Activated CD4-positive, alpha-beta T cell treated with anti-CD3 and anti-CD28 coated beads for 36 hours (primary cell): ENCODE measurements at regions not wholly inside any gene's neighbourhood (a gene's known extent, or its start where the extent isn't known, plus 50 kb on each side); places are given as distances from the start of the nearest gene placed in this dataset.
"Not testable (repeated sequence)": the region's sequence is repeated elsewhere in the genome, so short reads cannot be mapped to it uniquely, and the experiment has no call there.

ENCODE experiments used
- ATAC-seq: fragments of 200-7000 bp; cut with Tn5 transposase; one replicate; pipeline ENCODE4 v1.10.0; 2021; ENCODE audit warnings: mild to moderate bottlenecking, moderate library complexity
- CTCF ChIA-PET: fragments of 350-600 bp; sonication (Branson Sonifier 250); formaldehyde crosslinking; loops from one replicate; lab custom pipeline; 2021; ENCODE audit warnings: antibody characterized with exemption; lab: Charles Lee
- POLR2A ChIA-PET: fragments of 350-600 bp; sonication (Branson Sonifier 250); formaldehyde crosslinking; loops from one replicate; lab custom pipeline; 2021; ENCODE audit warnings: antibody characterized with exemption, inconsistent platforms; lab: Charles Lee
- DNase-seq: peaks from one replicate; pipeline ENCODE4 v3.0.0-alpha.2; 2020
- H3K27ac Mint-ChIP-seq: one replicate; pipeline ENCODE4 v1.8.0; 2021; ENCODE audit warnings: mixed read lengths
- H3K27me3 Mint-ChIP-seq: one replicate; pipeline ENCODE4 v1.8.0; 2021; ENCODE audit warnings: mixed read lengths
- H3K36me3 Mint-ChIP-seq: one replicate; pipeline ENCODE4 v1.8.0; 2021; ENCODE audit warnings: low read depth, mixed read lengths
- H3K4me1 Mint-ChIP-seq: one replicate; pipeline ENCODE4 v1.8.0; 2021; ENCODE audit warnings: mixed read lengths
- H3K4me3 Mint-ChIP-seq: one replicate; pipeline ENCODE4 v1.8.0; 2021; ENCODE audit warnings: mild to moderate bottlenecking, moderate library complexity, mixed read lengths
- H3K9me3 Mint-ChIP-seq: one replicate; pipeline ENCODE4 v1.8.0; 2021; ENCODE audit warnings: low read depth, mixed read lengths
- intact Hi-C, 2 experiments: fragments of 100-400 bp; cut with DNase I in 1 of 2; cut with micrococcal nuclease in 1 of 2; formaldehyde crosslinking; loops; one replicate each; pipeline versions ENCODE4 v1.14.2 to v1.15.1; 2022 to 2024; cut with DNase I, micrococcal nuclease

DNA sequence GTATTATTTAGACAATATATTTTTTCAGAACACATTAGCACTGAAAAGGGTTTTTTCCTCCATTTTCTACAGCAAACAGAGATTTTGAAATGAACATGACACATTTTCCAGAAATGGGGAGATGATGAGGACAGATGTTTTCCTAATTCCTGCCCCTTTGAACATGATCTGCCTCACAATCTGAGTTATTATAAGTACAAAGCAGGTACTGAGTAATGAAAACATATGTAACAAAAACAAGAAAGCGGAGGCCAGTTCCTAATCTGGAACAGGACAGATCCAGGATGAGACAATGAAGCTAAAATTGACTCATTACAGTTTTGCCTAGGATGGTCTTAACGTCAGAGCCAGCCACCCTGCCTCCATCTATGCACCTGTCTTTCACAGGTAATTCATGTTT is 642.8 kb upstream of the NR2F2 start:
- H3K9me3 Mint-ChIP-seq, result peaks cover 1% of the 10 kb centered on the region
- H3K36me3 Mint-ChIP-seq, result no peaks in the 10 kb centered on the region
- ATAC-seq, result no peak

DNA sequence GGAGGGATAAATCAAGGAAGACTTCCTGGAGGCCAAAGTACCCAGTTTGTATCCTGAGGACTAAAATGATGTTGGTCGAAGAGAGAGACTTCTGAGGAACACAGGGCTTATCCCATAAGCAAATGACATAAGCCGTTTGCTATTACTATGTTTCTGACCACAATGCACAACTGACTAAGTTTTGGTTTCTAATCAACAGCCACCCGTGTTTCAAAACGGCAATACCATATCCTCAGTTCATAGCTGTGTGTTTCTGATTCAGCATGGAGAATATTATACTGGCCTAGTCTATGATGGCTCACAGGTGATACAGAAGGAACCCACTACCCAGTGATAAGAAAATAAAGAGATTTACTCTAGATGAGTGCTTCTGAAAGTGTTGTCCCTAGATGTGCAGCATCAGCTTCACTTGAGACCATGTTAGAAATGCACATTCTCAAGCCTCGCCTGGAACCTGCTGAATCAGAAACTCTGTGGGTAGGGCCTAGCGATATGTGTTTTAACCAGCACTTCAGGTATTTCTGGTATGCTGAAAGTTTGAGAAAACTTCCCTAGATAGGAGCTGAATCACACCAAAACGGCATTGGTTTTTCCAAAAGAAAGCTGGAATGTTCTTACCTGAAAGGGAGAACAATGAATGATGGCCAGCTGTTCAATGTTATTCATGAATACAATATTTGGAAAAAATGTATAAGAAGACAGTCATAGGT is 639.7 kb upstream of the NR2F2 start:
- Mint-ChIP-seq H3K4me3 (no peak overlapping the region), H3K9me3 (peaks cover 17% of the 10 kb centered on the region), H3K4me1 (no peaks in the 10 kb centered on the region), H3K36me3 (no peaks in the 10 kb centered on the region), H3K27ac (no peak overlapping the region), H3K27me3 (peaks cover 5% of the 10 kb centered on the region)
- CTCF ChIA-PET, result no interaction called here
- DNase-seq (no peak), ATAC-seq (peak; percentile 26)
- POLR2A ChIA-PET, result no interaction called here
- intact Hi-C loops, result no loop called here

More for the DNA sequence above, 642.8 kb upstream of the NR2F2 start:
- CTCF ChIA-PET, result no interaction called here
- Mint-ChIP-seq H3K4me3 (no peak overlapping the region), H3K27ac (no peak overlapping the region), H3K27me3 (peaks cover 5% of the 10 kb centered on the region), H3K4me1 (no peaks in the 10 kb centered on the region)
- POLR2A ChIA-PET, result no interaction called here
- intact Hi-C loops, result no loop called here
- no peak for DNase-seq

DNA sequence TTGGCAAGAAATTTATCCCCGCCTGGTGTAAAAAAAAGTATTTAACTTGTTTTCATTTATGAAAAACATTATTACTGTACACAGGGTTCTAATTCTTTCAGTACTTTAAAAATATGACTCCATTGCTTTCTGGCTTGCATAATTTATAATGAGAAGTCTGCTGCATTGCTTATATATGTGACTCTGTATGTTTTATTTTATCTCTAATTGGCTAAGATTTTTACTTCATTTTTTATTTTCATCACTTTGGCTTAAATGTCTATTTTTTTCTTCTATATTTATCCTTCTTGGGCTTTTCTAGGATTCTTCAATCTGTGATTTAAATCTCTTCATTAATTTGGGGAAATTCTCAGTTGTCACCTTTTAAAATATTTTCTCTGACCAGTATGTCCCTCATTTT is 636.6 kb upstream of the NR2F2 start:
- Mint-ChIP-seq H3K4me3 (no peak overlapping the region), H3K4me1 (no peaks in the 10 kb centered on the region), H3K36me3 (no peaks in the 10 kb centered on the region), H3K9me3 (peaks cover 22% of the 10 kb centered on the region), H3K27me3 (peaks cover 2% of the 10 kb centered on the region), H3K27ac (no peak overlapping the region)
- intact Hi-C loops, result no loop called here
- ATAC-seq (no peak), DNase-seq (no peak)
- CTCF ChIA-PET, result no interaction called here
- POLR2A ChIA-PET, result no interaction called here

DNA sequence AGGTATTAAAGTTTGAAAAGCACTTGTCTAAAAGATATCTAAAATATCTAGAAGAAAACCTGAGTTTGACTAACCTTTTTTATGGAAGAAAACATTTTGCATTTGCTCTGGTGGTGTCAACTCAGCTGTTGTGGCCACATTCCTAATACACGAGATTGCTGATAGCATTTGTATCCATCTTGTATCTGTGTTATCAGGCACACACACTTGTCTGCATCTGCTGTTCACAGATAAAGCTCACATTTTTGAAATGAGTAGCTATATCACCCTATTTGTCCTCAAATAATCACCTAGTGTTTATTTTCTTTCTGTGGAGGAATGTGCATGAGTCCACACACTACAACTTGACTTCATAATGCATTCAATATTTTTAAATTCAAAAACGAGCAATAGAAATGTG is 632.3 kb upstream of the NR2F2 start:
- peaks cover 44% of the 10 kb centered on the region for H3K9me3 Mint-ChIP-seq
- no peak overlapping the region for H3K27ac Mint-ChIP-seq
- H3K36me3 Mint-ChIP-seq, result peaks cover 7% of the 10 kb centered on the region
- H3K27me3 Mint-ChIP-seq, result peaks cover 2% of the 10 kb centered on the region
- POLR2A ChIA-PET, result interaction anchor here (0.6 kb wide), 1 partner anchor 220 kb away, joined by 8 read pairs; no protein-coding TSS in a partner anchor
- ATAC-seq, result no peak
- CTCF ChIA-PET, result interaction anchor here (0.7 kb wide), 1 partner anchor 156 kb away, joined by 3 read pairs; no protein-coding TSS in a partner anchor
- DNase-seq, result no peak
- H3K4me3 Mint-ChIP-seq, result no peak overlapping the region
- H3K4me1 Mint-ChIP-seq, result no peaks in the 10 kb centered on the region
- intact Hi-C loops, result no loop called here

DNA sequence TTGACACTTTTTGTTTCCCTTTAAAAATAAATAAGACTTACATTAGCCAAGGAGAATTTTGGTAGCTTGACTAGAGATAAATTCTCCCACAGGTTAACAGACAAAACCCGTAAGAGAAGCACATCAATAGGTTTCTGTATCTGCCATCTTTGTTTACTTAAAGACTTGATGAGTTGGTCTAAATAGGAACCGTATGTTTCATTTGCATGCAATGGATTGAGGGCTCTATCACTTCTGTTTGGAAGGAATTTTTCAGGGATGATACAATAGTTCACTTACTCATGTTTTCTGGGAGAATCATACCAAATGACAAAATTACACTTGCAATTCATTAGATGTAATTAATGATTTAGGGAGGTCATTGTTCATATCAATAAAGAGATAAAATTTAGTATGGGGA is 631.5 kb upstream of the NR2F2 start:
- Mint-ChIP-seq H3K4me1 (no peaks in the 10 kb centered on the region), H3K27me3 (peaks cover 2% of the 10 kb centered on the region), H3K9me3 (peaks cover 40% of the 10 kb centered on the region), H3K36me3 (peaks cover 7% of the 10 kb centered on the region), H3K27ac (no peak overlapping the region), H3K4me3 (no peak overlapping the region)
- intact Hi-C loops, result no loop called here
- no peak for DNase-seq
- no peak for ATAC-seq
- ChIA-PET CTCF (no interaction called here), POLR2A (no interaction called here)

DNA sequence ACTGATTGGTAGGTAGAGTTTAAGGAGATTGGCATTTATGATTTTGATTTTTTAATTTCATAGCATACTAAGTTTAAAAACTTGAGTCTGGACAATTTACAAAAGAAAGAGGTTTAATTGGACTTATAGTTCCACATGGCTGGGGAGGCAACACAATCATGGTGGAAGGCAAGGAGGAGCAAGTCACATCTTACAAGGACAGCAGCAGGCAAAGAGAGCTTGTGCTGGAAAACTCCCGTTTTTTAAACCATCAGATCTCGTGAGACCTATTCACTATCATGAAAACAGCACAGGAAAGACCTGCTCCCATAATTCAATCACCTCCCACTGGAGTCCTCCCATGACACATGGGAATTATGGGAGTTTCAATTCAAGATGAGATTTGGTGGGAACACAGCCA is 630.9 kb upstream of the NR2F2 start:
- no peak for DNase-seq
- Mint-ChIP-seq H3K4me1 (no peaks in the 10 kb centered on the region), H3K4me3 (no peak overlapping the region)

DNA sequence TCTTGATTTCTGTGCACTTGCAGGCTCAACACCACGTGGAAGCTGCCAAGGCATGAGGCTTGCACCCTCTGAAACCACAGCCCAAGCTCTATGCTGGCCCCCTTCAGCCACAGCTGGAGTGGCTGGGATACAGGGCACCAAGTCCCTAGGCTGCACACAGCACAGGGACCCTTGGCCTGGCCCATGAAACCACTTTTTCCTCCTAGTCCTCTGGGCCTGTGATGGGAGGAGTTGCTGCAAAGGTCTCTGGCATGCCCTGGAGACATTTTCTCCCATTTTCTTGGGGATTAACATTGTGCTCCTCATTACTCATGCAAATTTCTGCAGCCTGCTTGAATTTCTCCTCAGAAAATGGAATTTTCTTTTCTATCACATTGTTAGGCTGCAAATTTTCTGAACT is 629.8 kb upstream of the NR2F2 start:
- DNase-seq, POLR2A ChIA-PET: not testable (repeated sequence)
- CTCF ChIA-PET, result interaction anchor here (0.6 kb wide), 1 partner anchor 107 kb away, joined by 3 read pairs; no protein-coding TSS in a partner anchor

More for the DNA sequence above, 630.9 kb upstream of the NR2F2 start:
- ChIA-PET CTCF (no interaction called here), POLR2A (no interaction called here)
- intact Hi-C loops, result no loop called here
- peaks cover 34% of the 10 kb centered on the region for H3K9me3 Mint-ChIP-seq
- H3K27ac Mint-ChIP-seq, result no peak overlapping the region
- H3K27me3 Mint-ChIP-seq, result peaks cover 2% of the 10 kb centered on the region
- peaks cover 7% of the 10 kb centered on the region for H3K36me3 Mint-ChIP-seq
- no peak for ATAC-seq

DNA sequence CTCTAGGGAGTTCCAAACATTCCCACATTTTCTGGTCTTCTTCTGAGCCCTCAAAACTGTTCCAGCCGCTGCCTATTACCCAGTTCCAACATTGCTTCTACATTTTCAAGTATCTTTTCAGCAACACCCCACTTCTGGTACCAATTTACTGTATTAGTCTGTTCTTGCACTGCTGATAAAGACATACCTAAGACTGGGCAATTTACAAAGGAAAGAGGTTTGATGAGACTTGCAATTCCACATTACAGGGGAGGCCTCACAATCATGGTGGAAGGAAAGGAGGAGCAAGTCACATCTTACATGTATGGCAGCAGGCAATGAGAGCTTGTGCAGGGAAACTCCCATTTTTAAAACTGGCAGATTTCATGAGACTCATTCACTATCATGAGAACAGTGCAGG is 629.1 kb upstream of the NR2F2 start:
- Mint-ChIP-seq H3K27ac (no peak overlapping the region), H3K27me3 (peaks cover 3% of the 10 kb centered on the region), H3K9me3 (peaks cover 29% of the 10 kb centered on the region), H3K4me1 (no peaks in the 10 kb centered on the region), H3K36me3 (peaks cover 7% of the 10 kb centered on the region), H3K4me3 (no peak overlapping the region)
- ATAC-seq, result no peak
- intact Hi-C loops, result no loop called here
- DNase-seq, result no peak
- CTCF ChIA-PET, result no interaction called here
- POLR2A ChIA-PET, result no interaction called here

More for the DNA sequence above, 629.8 kb upstream of the NR2F2 start:
- H3K36me3 Mint-ChIP-seq, H3K4me1 Mint-ChIP-seq, H3K27ac Mint-ChIP-seq, ATAC-seq, intact Hi-C loops, H3K4me3 Mint-ChIP-seq, H3K27me3 Mint-ChIP-seq: not testable (repeated sequence)
- peaks cover 29% of the 10 kb centered on the region for H3K9me3 Mint-ChIP-seq

DNA sequence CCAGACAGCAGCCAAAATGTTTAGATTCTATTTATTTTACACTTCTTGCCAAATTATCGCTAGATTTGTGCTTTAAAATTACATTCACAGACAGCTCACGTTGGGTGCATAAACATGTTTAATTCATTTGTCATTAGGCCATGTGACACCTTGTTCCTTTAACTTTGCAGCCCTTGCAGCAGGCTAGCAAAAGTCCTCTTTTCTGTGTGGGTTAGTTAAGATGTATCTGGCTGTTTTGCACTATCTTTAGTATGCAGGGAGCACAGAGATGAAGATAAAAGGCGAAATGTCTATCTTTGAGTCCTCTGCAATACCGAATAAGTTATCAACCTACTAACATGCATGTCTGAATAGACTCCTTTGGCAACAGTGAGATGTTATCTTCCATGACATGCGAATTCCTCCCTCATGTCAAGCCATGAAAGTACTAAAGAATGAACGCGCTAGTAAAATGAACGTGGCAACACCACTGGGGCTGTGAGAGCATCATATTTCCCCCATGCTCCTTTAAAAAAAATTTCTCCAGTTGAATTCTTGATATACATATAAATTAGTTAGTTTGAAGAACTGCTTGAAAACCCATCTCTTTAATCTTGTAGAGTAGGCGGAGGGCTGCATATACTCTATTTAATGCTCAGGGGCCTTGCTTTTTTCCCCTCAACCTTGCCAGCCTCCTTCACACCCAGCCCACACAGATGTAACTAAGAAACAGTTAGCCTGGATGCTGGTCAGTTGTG is 620.4 kb upstream of the NR2F2 start:
- Mint-ChIP-seq H3K27ac (no peak overlapping the region), H3K4me3 (no peak overlapping the region), H3K9me3 (no peaks in the 10 kb centered on the region), H3K36me3 (no peaks in the 10 kb centered on the region), H3K4me1 (no peaks in the 10 kb centered on the region), H3K27me3 (peaks cover 3% of the 10 kb centered on the region)
- no peak for DNase-seq
- CTCF ChIA-PET, result no interaction called here
- intact Hi-C loops, result no loop called here
- no peak for ATAC-seq
- POLR2A ChIA-PET, result no interaction called here

DNA sequence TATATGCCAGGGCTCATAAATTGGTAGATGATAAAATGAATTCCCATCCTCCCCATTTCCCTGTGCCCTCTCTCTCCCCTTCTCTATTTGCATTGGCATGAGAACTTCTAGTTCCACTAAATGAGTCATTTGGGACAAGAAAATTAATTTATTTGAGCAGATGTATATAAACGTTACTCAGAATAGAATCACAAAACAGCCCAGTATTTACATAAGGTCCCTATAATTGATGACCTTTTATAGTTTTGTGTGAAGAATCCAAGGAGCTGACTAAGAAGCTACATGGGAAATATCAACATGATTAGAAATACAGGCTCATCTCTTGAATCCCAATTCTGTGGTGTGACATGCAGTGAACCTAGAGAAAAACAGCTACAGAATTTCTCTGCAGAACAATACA is 617.7 kb upstream of the NR2F2 start:
- Mint-ChIP-seq H3K27ac (no peak overlapping the region), H3K9me3 (no peaks in the 10 kb centered on the region), H3K36me3 (no peaks in the 10 kb centered on the region), H3K4me1 (no peaks in the 10 kb centered on the region), H3K4me3 (no peak overlapping the region), H3K27me3 (no peaks in the 10 kb centered on the region)
- intact Hi-C loops, result no loop called here
- POLR2A ChIA-PET, result no interaction called here
- CTCF ChIA-PET, result no interaction called here
- no peak for ATAC-seq
- no peak for DNase-seq

DNA sequence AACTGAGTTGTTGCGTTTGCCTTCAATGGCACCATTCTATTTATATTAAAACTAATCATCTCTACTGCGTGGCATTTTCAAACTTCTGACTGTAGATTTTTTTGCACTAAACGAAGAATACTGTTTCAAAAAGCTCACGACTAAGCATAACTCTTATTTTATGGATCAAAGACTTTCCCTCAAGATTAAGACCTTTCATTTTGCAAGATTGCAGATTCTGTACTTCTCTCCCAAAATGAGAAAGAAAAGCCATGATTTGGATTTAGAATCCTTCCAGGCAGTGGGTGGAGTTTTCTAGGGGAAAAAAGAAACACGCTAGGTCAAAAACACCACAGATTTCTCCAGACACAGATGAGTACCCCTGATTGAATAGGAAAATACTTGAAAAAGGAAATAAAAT is 617.2 kb upstream of the NR2F2 start:
- ChIA-PET CTCF (interaction anchor here (0.5 kb wide), 1 partner anchor 464 kb away, joined by 3 read pairs; no protein-coding TSS in a partner anchor), POLR2A (no interaction called here)
- intact Hi-C loops, result no loop called here
- Mint-ChIP-seq H3K4me3 (no peak overlapping the region), H3K9me3 (no peaks in the 10 kb centered on the region), H3K4me1 (no peaks in the 10 kb centered on the region), H3K27ac (no peak overlapping the region), H3K27me3 (no peaks in the 10 kb centered on the region), H3K36me3 (no peaks in the 10 kb centered on the region)
- ATAC-seq (no peak), DNase-seq (no peak)
